ENCODE measurements at regions not wholly inside any gene's neighbourhood (a gene's known extent, or its start where the extent isn't known, plus 50 kb on each side); places are given as distances from the start of the nearest gene placed in this dataset.

DNA sequence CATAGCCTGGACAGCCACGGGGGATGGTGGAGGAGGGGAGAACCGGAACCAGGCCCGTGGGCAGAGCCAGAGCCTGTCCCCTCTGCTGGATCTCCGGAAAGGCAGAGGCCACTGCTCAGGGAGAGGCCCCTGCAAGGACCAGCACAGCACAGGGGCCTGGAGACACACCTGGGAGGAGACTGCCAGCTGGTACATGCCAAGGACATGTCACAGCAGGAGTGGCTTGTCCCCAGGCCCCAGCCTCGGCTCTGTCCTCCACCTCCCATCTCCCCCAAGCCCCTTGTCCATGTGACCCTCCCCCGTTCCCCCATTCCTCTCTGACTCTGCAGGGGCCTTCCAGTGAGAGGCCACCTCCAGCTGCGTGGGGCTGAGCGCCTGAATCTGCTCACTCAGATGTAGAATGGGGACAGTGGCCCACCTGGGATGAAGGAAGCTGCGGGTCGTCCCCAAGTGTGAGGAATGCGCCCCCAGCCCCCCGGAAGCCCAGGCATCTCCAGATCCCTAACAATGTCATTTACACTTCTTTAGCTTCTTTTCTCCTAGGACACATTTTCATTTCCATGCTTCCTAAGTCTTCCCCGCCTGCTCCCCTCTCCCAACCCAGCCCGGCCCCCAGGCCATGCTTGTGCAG, 349.6 kb upstream of the IRX2 start:
- no peak overlapping the region for H3K4me3 ChIP-seq (replicated peaks in 1 of 2; ENCODE audit: low read depth in 1 of 2, low read length in 2 of 2)
- DNase-seq (ENCODE audit: low read depth, low spot score) (no peak), ATAC-seq (no peak)
- H3K9me2 ChIP-seq (ENCODE audit: insufficient read depth) = no peaks in the 10 kb centered on the region
- no peak overlapping the region for H2AFZ ChIP-seq (ENCODE audit: low read depth, low read length, poor library complexity, severe bottlenecking)
- RAD21 ChIA-PET (ENCODE audit: low non-redundant PET in 1 of 2, low total read pairs in 2 of 2, uncharacterized antibody in 2 of 2, unreplicated experiment in 2 of 2) = no interaction called here
- CTCF ChIA-PET = no interaction called here
- no peak overlapping the region for H3K9ac ChIP-seq (ENCODE audit: low read length)
- POLR2A ChIA-PET = no interaction called here
- no peaks in the 10 kb centered on the region for H3K27me3 ChIP-seq (ENCODE audit: insufficient read depth, low read length)
- no peaks in the 10 kb centered on the region for H4K20me1 ChIP-seq (ENCODE audit: insufficient read depth)
- BruUV-seq (replicated peaks) = no TSS peak
- H3K4me1 ChIP-seq (ENCODE audit: control insufficient read depth in 1 of 2, insufficient read depth in 2 of 2, low read length in 2 of 2) = no peaks in the 10 kb centered on the region
- intact Hi-C loops (cut with micrococcal nuclease) = no loop called here
- peaks cover 3 to 15% of the 10 kb centered on the region in 2 experiments; a peak in 2 of 4 replicates for H3K9me3 ChIP-seq (ENCODE audit: control insufficient read depth in 1 of 2, insufficient read depth in 1 of 2, low read depth in 1 of 2, low read length in 2 of 2)
- H3K4me2 ChIP-seq (ENCODE audit: low read length) = no peak overlapping the region
- no peak overlapping the region for H3K27ac ChIP-seq (ENCODE audit: low read depth, low read length)
- TF ChIP-seq TCF7L2 (IDR thresholded peaks at IDR 0.05; ENCODE audit: borderline replicate concordance, extremely low read depth, insufficient read depth, insufficient read length) (no peak), EGR1 (IDR thresholded peaks at IDR 0.05; ENCODE audit: low read depth) (no peak), CBX3 (IDR thresholded peaks at IDR 0.05; ENCODE audit: low read depth) (no peak), ZFX (IDR thresholded peaks at IDR 0.05) (no peak), FOSL1 (IDR thresholded peaks at IDR 0.05; ENCODE audit: low read depth) (no peak), EZH2 (IDR thresholded peaks at IDR 0.05) (no peak), RAD21 (IDR thresholded peaks at IDR 0.05; ENCODE audit: low read depth) (no peak), CEBPB (IDR thresholded peaks at IDR 0.05; ENCODE audit: low read depth) (no peak), POLR2A (IDR thresholded peaks at IDR 0.05; ENCODE audit: borderline replicate concordance, extremely low read depth, insufficient read depth, insufficient read length) (no peak), ZNF274 (IDR thresholded peaks at IDR 0.05; ENCODE audit: low read depth, low read length) (no peak), SP1 (IDR thresholded peaks at IDR 0.05; ENCODE audit: low read depth) (no peak), SRF (IDR thresholded peaks at IDR 0.05; ENCODE audit: low read depth) (no peak), SIN3A (IDR thresholded peaks at IDR 0.05; ENCODE audit: low read depth) (no peak), POLR2AphosphoS5 (IDR thresholded peaks at IDR 0.05; ENCODE audit: low read depth, low read length) (no peak), EZH2phosphoT487 (IDR thresholded peaks at IDR 0.05; ENCODE audit: borderline replicate concordance) (no peak)
- TF ChIP-seq, protein P1, sequence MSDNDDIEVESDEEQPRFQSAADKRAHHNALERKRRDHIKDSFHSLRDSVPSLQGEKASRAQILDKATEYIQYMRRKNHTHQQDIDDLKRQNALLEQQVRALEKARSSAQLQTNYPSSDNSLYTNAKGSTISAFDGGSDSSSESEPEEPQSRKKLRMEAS (IDR thresholded peaks at IDR 0.05) = no peak
- TF ChIP-seq, protein P2, sequence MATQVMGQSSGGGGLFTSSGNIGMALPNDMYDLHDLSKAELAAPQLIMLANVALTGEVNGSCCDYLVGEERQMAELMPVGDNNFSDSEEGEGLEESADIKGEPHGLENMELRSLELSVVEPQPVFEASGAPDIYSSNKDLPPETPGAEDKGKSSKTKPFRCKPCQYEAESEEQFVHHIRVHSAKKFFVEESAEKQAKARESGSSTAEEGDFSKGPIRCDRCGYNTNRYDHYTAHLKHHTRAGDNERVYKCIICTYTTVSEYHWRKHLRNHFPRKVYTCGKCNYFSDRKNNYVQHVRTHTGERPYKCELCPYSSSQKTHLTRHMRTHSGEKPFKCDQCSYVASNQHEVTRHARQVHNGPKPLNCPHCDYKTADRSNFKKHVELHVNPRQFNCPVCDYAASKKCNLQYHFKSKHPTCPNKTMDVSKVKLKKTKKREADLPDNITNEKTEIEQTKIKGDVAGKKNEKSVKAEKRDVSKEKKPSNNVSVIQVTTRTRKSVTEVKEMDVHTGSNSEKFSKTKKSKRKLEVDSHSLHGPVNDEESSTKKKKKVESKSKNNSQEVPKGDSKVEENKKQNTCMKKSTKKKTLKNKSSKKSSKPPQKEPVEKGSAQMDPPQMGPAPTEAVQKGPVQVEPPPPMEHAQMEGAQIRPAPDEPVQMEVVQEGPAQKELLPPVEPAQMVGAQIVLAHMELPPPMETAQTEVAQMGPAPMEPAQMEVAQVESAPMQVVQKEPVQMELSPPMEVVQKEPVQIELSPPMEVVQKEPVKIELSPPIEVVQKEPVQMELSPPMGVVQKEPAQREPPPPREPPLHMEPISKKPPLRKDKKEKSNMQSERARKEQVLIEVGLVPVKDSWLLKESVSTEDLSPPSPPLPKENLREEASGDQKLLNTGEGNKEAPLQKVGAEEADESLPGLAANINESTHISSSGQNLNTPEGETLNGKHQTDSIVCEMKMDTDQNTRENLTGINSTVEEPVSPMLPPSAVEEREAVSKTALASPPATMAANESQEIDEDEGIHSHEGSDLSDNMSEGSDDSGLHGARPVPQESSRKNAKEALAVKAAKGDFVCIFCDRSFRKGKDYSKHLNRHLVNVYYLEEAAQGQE (IDR thresholded peaks at IDR 0.05; ENCODE audit: low read depth) = no peak
- TF ChIP-seq, protein P3, sequence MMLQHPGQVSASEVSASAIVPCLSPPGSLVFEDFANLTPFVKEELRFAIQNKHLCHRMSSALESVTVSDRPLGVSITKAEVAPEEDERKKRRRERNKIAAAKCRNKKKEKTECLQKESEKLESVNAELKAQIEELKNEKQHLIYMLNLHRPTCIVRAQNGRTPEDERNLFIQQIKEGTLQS (IDR thresholded peaks at IDR 0.05) = no peak
- TF ChIP-seq, protein P4, sequence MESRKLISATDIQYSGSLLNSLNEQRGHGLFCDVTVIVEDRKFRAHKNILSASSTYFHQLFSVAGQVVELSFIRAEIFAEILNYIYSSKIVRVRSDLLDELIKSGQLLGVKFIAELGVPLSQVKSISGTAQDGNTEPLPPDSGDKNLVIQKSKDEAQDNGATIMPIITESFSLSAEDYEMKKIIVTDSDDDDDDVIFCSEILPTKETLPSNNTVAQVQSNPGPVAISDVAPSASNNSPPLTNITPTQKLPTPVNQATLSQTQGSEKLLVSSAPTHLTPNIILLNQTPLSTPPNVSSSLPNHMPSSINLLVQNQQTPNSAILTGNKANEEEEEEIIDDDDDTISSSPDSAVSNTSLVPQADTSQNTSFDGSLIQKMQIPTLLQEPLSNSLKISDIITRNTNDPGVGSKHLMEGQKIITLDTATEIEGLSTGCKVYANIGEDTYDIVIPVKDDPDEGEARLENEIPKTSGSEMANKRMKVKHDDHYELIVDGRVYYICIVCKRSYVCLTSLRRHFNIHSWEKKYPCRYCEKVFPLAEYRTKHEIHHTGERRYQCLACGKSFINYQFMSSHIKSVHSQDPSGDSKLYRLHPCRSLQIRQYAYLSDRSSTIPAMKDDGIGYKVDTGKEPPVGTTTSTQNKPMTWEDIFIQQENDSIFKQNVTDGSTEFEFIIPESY (IDR thresholded peaks at IDR 0.05; ENCODE audit: extremely low read depth, insufficient replicate concordance, low read length) = no peak
- TF ChIP-seq, protein P5, sequence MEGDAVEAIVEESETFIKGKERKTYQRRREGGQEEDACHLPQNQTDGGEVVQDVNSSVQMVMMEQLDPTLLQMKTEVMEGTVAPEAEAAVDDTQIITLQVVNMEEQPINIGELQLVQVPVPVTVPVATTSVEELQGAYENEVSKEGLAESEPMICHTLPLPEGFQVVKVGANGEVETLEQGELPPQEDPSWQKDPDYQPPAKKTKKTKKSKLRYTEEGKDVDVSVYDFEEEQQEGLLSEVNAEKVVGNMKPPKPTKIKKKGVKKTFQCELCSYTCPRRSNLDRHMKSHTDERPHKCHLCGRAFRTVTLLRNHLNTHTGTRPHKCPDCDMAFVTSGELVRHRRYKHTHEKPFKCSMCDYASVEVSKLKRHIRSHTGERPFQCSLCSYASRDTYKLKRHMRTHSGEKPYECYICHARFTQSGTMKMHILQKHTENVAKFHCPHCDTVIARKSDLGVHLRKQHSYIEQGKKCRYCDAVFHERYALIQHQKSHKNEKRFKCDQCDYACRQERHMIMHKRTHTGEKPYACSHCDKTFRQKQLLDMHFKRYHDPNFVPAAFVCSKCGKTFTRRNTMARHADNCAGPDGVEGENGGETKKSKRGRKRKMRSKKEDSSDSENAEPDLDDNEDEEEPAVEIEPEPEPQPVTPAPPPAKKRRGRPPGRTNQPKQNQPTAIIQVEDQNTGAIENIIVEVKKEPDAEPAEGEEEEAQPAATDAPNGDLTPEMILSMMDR (IDR thresholded peaks at IDR 0.05 in 2 of 3, conservative IDR thresholded peaks at IDR 0.05 in 1 of 3; ENCODE audit: borderline replicate concordance in 1 of 3, insufficient read depth in 1 of 3, low read depth in 2 of 3, low read length in 2 of 3) = no peak
- H3K36me3 ChIP-seq (ENCODE audit: control insufficient read depth in 1 of 2, insufficient read depth in 2 of 2, low read length in 2 of 2) = no peaks in the 10 kb centered on the region
- H3K79me2 ChIP-seq (ENCODE audit: insufficient read depth, low read length) = no peaks in the 10 kb centered on the region
